Type B pancreatic cell (in vitro differentiated cells): ENCODE measurements at regions not wholly inside any gene's neighbourhood (a gene's known extent, or its start where the extent isn't known, plus 50 kb on each side); places are given as distances from the start of the nearest gene placed in this dataset.

ENCODE experiments used
- DNase-seq: peaks from one replicate; pipeline ENCODE4 v3.0.0; 2021; ENCODE audit warnings: mixed read lengths; ENCODE audit not compliant: unreplicated experiment; ENCODE audit errors: extremely low spot score
- H3K27ac Mint-ChIP-seq: 2 replicates; pipeline ENCODE4 v1.8.0; 2021; ENCODE audit warnings: mild to moderate bottlenecking, mixed read lengths
- H3K27me3 Mint-ChIP-seq: 2 replicates; pipeline ENCODE4 v1.8.0; 2021; ENCODE audit warnings: mixed read lengths
- H3K36me3 Mint-ChIP-seq: 2 replicates; pipeline ENCODE4 v1.8.0; 2021; ENCODE audit warnings: mixed read lengths
- H3K4me1 Mint-ChIP-seq: one replicate; pipeline ENCODE4 v1.8.0; 2021; ENCODE audit warnings: mixed read lengths; ENCODE audit not compliant: unreplicated experiment
- H3K4me3 Mint-ChIP-seq: 2 replicates; pipeline ENCODE4 v1.8.0; 2021; ENCODE audit warnings: mild to moderate bottlenecking, mixed read lengths
- H3K9me3 Mint-ChIP-seq: 2 replicates; pipeline ENCODE4 v1.8.0; 2021; ENCODE audit warnings: mixed read lengths
- TF ChIP-seq, protein P1 (sequence below): fragments of 200-600 bp; sonication (generic); conservative IDR thresholded peaks from 2 replicates; pipeline ENCODE4 v1.5.0; 2021; ENCODE audit warnings: antibody characterized with exemption, mild to moderate bottlenecking

DNA sequence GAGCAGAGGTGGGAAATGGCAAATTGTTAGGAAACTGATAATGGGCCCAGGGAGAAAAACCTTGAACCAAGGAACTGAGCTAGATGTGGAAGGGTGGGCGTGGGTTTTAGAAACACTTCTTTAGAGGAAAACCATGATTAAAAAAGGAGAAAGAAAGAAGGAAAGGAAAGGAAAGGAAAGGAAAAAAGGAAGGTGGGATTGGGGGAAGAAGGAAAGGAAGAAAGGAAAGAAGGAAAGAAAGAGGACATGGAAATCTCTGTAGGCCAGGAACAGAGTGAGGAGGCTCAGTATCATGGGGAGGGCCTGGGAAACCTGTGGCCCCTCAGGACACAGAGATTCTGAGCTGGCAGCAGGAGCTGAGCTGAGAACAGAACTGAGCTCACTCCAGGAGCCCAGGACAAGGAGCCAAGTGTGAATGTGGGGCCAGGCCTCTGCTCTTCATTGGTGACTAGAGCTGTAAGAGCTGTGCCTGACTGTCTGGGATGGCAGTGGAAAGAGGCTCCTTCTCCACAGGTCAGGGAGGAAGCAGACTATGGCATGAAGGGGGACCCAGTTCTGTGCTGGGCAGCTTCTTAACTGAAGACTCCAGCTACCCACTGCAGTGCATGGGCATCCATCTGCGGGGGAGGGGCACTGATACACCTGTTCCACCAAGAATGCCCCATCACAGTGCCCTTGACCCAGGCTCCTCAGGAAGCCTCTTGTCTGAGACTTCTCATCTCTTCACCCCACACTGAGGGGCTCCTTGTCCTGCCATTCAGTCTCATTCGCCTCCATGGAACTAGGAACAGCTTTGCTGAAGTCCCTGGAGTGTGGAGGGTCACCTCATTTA, 116.1 kb upstream of the BACH2 start:
- no peaks in the 10 kb centered on the region for H3K36me3 Mint-ChIP-seq
- H3K27me3 Mint-ChIP-seq, result peaks cover 5% of the 10 kb centered on the region
- H3K4me3 Mint-ChIP-seq, result no peak overlapping the region
- H3K27ac Mint-ChIP-seq, result no peak overlapping the region
- TF ChIP-seq, protein P1, sequence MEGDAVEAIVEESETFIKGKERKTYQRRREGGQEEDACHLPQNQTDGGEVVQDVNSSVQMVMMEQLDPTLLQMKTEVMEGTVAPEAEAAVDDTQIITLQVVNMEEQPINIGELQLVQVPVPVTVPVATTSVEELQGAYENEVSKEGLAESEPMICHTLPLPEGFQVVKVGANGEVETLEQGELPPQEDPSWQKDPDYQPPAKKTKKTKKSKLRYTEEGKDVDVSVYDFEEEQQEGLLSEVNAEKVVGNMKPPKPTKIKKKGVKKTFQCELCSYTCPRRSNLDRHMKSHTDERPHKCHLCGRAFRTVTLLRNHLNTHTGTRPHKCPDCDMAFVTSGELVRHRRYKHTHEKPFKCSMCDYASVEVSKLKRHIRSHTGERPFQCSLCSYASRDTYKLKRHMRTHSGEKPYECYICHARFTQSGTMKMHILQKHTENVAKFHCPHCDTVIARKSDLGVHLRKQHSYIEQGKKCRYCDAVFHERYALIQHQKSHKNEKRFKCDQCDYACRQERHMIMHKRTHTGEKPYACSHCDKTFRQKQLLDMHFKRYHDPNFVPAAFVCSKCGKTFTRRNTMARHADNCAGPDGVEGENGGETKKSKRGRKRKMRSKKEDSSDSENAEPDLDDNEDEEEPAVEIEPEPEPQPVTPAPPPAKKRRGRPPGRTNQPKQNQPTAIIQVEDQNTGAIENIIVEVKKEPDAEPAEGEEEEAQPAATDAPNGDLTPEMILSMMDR, result no peak
- peaks cover 6% of the 10 kb centered on the region for H3K4me1 Mint-ChIP-seq
- no peak for DNase-seq
- no peaks in the 10 kb centered on the region for H3K9me3 Mint-ChIP-seq

- H3K4me1 Mint-ChIP-seq, result peaks cover 6% of the 10 kb centered on the region
- no peaks in the 10 kb centered on the region for H3K36me3 Mint-ChIP-seq
- no peak overlapping the region for H3K4me3 Mint-ChIP-seq
- TF ChIP-seq, protein P1, result no peak
- H3K27me3 Mint-ChIP-seq, result peaks cover 5% of the 10 kb centered on the region
- no peaks in the 10 kb centered on the region for H3K9me3 Mint-ChIP-seq
- H3K27ac Mint-ChIP-seq, result peak overlapping the region; percentile 82
- no peak for DNase-seq
Observed at GRCh38 chr6:90411292-90411781, 114.7 kb upstream of the BACH2 start.

- peak overlapping the region; percentile 23 for H3K27ac Mint-ChIP-seq
- DNase-seq, result no peak
- no peaks in the 10 kb centered on the region for H3K9me3 Mint-ChIP-seq
- TF ChIP-seq, protein P1, result no peak
- H3K36me3 Mint-ChIP-seq, result no peaks in the 10 kb centered on the region
- H3K4me3 Mint-ChIP-seq, result no peak overlapping the region
- peaks cover 11% of the 10 kb centered on the region for H3K4me1 Mint-ChIP-seq
- H3K27me3 Mint-ChIP-seq, result peaks cover 3% of the 10 kb centered on the region
Observed at GRCh38 chr6:90409700-90410099, 113.1 kb upstream of the BACH2 start.

- H3K27ac Mint-ChIP-seq, result peak overlapping the region; percentile 34
- DNase-seq, result no peak
Observed at GRCh38 chr6:90406957-90407356, 110.3 kb upstream of the BACH2 start.

GRCh38 chr6:90406142-90406794, 109.6 kb upstream of the BACH2 start:
- H3K27me3 Mint-ChIP-seq, result peaks cover 7% of the 10 kb centered on the region
- TF ChIP-seq, protein P1, result no peak
- H3K36me3 Mint-ChIP-seq, result no peaks in the 10 kb centered on the region
- H3K4me1 Mint-ChIP-seq, result peaks cover 18% of the 10 kb centered on the region
- H3K4me3 Mint-ChIP-seq, result no peak overlapping the region
- H3K9me3 Mint-ChIP-seq, result no peaks in the 10 kb centered on the region
- no peak for DNase-seq
- peak overlapping the region; percentile 11 for H3K27ac Mint-ChIP-seq

More at GRCh38 chr6:90406957-90407356, 110.3 kb upstream of the BACH2 start:
- no peaks in the 10 kb centered on the region for H3K9me3 Mint-ChIP-seq
- H3K4me3 Mint-ChIP-seq, result no peak overlapping the region
- peaks cover 6% of the 10 kb centered on the region for H3K27me3 Mint-ChIP-seq
- H3K36me3 Mint-ChIP-seq, result no peaks in the 10 kb centered on the region
- TF ChIP-seq, protein P1, result no peak
- peaks cover 18% of the 10 kb centered on the region for H3K4me1 Mint-ChIP-seq
